Ishikawa (cell line): ENCODE measurements at regions not wholly inside any gene's neighbourhood (a gene's known extent, or its start where the extent isn't known, plus 50 kb on each side); places are given as distances from the start of the nearest gene placed in this dataset.

Experiments
- CEBPB ChIP-seq: IDR thresholded peaks from 2 replicates; pipeline ENCODE4 v1.6.1; 2012
- CREB1 ChIP-seq: IDR thresholded peaks from 2 replicates; pipeline ENCODE4 v1.6.1; 2012; ENCODE audit warnings: low read depth
- EGR1 ChIP-seq: IDR thresholded peaks from 2 replicates; pipeline ENCODE4 v1.6.1; 2012
- EP300 ChIP-seq: IDR thresholded peaks from 2 replicates; pipeline ENCODE4 v1.6.1; 2012; ENCODE audit warnings: borderline replicate concordance
- FOXM1 ChIP-seq: IDR thresholded peaks from 2 replicates; pipeline ENCODE4 v1.6.1; 2012; ENCODE audit warnings: low read depth, borderline replicate concordance
- NFIC ChIP-seq: IDR thresholded peaks from 2 replicates; pipeline ENCODE4 v1.6.1; 2012
- RAD21 ChIP-seq: IDR thresholded peaks from 2 replicates; pipeline ENCODE4 v1.6.1; 2012; ENCODE audit warnings: low read depth
- REST ChIP-seq: IDR thresholded peaks from 2 replicates; pipeline ENCODE4 v1.6.1; 2012; ENCODE audit warnings: low read depth, mild to moderate bottlenecking
- TAF1 ChIP-seq: IDR thresholded peaks from 2 replicates; pipeline ENCODE4 v1.6.1; 2012; ENCODE audit warnings: low read depth, mild to moderate bottlenecking
- TCF12 ChIP-seq: IDR thresholded peaks from 2 replicates; pipeline ENCODE4 v1.6.1; 2012; ENCODE audit warnings: low read depth
- TEAD4 ChIP-seq: IDR thresholded peaks from 2 replicates; pipeline ENCODE4 v1.6.1; 2012
- USF1 ChIP-seq: IDR thresholded peaks from 2 replicates; pipeline ENCODE4 v1.6.1; 2012
- YY1 ChIP-seq: IDR thresholded peaks from 2 replicates; pipeline ENCODE4 v1.6.1; 2012; ENCODE audit warnings: low read depth
- ZBTB7A ChIP-seq: IDR thresholded peaks from 2 replicates; pipeline ENCODE4 v1.6.1; 2012; ENCODE audit warnings: low read depth
- TF ChIP-seq, protein P1 (sequence below): IDR thresholded peaks from 2 replicates; pipeline ENCODE4 v1.6.1; 2012

- TF ChIP-seq TEAD4 (no peak), USF1 (no peak), ZBTB7A (no peak), CREB1 (no peak), REST (no peak), YY1 (no peak), NFIC (no peak), TCF12 (no peak)
- TF ChIP-seq, protein P1, sequence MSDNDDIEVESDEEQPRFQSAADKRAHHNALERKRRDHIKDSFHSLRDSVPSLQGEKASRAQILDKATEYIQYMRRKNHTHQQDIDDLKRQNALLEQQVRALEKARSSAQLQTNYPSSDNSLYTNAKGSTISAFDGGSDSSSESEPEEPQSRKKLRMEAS, result no peak
Measured at GRCh38 chr21:14688412-14688811, 142.3 kb upstream of the SAMSN1 start.

GRCh38 chr21:14687268-14687625 lies 141.1 kb upstream of the SAMSN1 start:
- TF ChIP-seq CREB1 (no peak), TCF12 (no peak), TAF1 (no peak), REST (no peak), EP300 (no peak), CEBPB (no peak), NFIC (no peak), TEAD4 (no peak), YY1 (no peak)

- TF ChIP-seq, protein P1, result no peak
- no peak for TF ChIP-seq CREB1
- no peak for TF ChIP-seq TAF1
- no peak for TF ChIP-seq RAD21
- no peak for TF ChIP-seq ZBTB7A
- TF ChIP-seq EP300, result no peak
- no peak for TF ChIP-seq FOXM1
- no peak for TF ChIP-seq EGR1
- no peak for TF ChIP-seq USF1
- no peak for TF ChIP-seq REST
- TF ChIP-seq NFIC, result no peak
Measured at GRCh38 chr21:14686466-14687267, 140.6 kb upstream of the SAMSN1 start.

- TF ChIP-seq TAF1 (no peak), NFIC (no peak), CREB1 (no peak), TCF12 (no peak), USF1 (no peak), ZBTB7A (no peak), REST (no peak), RAD21 (no peak), YY1 (no peak), CEBPB (no peak), EGR1 (no peak), TEAD4 (no peak), EP300 (no peak), FOXM1 (no peak)
- TF ChIP-seq, protein P1, result no peak
Measured at GRCh38 chr21:14685568-14685967, 139.5 kb upstream of the SAMSN1 start.
